GM23248 (cell line): ENCODE measurements at regions not wholly inside any gene's neighbourhood (a gene's known extent, or its start where the extent isn't known, plus 50 kb on each side); places are given as distances from the start of the nearest gene placed in this dataset.

ENCODE experiments used
- EZH2 ChIP-seq: fragments of 200-600 bp; sonication (generic); IDR thresholded peaks from 2 replicates; pipeline ENCODE4 v1.6.1; 2018; ENCODE audit warnings: antibody characterized with exemption, mild to moderate bottlenecking; ENCODE audit not compliant: insufficient read depth, poor library complexity, severe bottlenecking
- EZH2phosphoT487 ChIP-seq: fragments of 200-600 bp; sonication (generic); IDR thresholded peaks from 2 replicates; pipeline ENCODE4 v1.6.1; 2018; ENCODE audit warnings: antibody characterized with exemption, moderate library complexity, mild to moderate bottlenecking, low read depth; ENCODE audit not compliant: insufficient read depth

DNA sequence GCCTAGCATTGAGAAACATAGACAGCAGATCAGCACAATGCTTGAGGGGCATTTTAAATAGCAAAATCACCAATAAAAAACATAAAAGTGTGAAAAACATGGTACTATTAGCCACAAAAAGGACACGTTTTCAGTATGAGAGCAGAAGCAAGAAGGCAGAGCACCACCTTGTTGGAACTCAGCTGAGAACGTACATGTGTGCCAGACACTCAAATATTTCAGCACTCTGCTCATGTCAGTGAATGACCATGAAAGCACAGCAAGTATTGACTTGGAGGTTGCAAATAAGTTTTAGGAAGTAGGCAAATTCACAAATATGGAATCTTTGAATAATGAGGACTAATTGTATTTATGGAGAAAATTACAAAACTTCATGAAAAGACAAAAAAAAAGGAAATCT, 193.4 kb upstream of the PKN2 start:
- TF ChIP-seq EZH2phosphoT487 (no peak), EZH2 (no peak)
